GM13977 (cell line): ENCODE measurements at regions not wholly inside any gene's neighbourhood (a gene's known extent, or its start where the extent isn't known, plus 50 kb on each side); places are given as distances from the start of the nearest gene placed in this dataset.
"Not testable (repeated sequence)": the region's sequence is repeated elsewhere in the genome, so short reads cannot be mapped to it uniquely, and the experiment has no call there.

ENCODE experiments used
- DNase-seq: peaks from one replicate; pipeline ENCODE4 v3.0.0; 2012; ENCODE audit warnings: low spot score
- CTCF ChIP-seq: IDR thresholded peaks from 2 replicates; pipeline ENCODE4 v1.5.1; 2012; ENCODE audit warnings: mild to moderate bottlenecking, control low read depth; ENCODE audit not compliant: insufficient read depth; ENCODE audit errors: extremely low read depth, missing control alignments
- in situ Hi-C: fragments of 300-500 bp; cut with MboI; formaldehyde crosslinking; loops from one replicate; pipeline ENCODE4 v1.12.0; 2022; ENCODE audit warnings: low sequenced_read_pairs, low pct_unique_long_range_greater_than_20kb, mixed read lengths, inconsistent platforms; ENCODE audit not compliant: unreplicated experiment

GRCh38 chr11:98060759-98061158 lies 960.0 kb upstream of the CNTN5 start:
- no peak for TF ChIP-seq CTCF
- in situ Hi-C loops: no loop called here
- no peak for DNase-seq

GRCh38 chr11:98061858-98062257 lies 958.9 kb upstream of the CNTN5 start:
- TF ChIP-seq CTCF: no peak
- no peak for DNase-seq
- in situ Hi-C loops: no loop called here

DNA sequence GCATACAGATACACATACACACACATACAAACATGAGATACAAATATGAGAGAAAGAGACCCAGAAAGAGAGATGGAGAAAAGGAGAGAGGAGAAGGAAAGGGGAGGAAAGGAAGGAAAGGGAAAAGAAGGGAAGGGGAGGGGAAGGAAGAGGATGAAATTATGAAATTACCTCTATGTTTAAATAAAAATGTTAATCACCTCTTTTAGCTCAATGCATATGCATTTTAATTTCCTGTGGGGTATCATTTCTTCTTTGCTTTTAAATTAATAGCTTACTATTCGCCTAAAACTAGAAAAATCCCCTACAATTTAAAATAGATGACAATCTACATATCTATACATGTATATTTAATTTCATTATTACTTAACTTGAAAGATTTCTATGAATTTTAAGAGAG lies 958.0 kb upstream of the CNTN5 start:
- TF ChIP-seq CTCF: no peak
- in situ Hi-C loops: no loop called here
- DNase-seq: no peak

- no peak for DNase-seq
- no peak for TF ChIP-seq CTCF
- in situ Hi-C loops: no loop called here
These were observed 952.5 kb upstream of the CNTN5 start for GRCh38 chr11:98068251-98068650.

- DNase-seq, in situ Hi-C loops: not testable (repeated sequence)
These were observed 951.6 kb upstream of the CNTN5 start for GRCh38 chr11:98069147-98069546.

DNA sequence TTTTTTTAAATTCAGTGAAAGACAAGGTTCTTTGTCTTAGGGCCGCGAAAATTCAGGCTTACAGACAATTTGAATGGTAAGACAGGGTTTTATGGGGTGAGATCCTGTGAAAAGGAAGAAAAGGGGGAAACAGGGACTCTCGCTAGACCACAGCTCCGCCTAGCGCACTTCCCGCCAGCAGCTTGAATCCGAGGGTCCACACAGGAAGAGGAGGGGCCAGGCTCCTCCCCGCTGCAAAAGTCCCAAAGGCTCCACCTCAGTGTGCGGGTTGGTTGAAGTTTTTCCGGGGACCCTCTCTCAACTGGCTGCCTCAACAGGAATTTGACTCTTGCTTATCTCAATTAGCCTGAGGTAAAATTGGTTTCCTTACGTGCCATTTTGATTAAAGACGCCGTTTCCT lies 950.9 kb upstream of the CNTN5 start:
- in situ Hi-C loops: no loop called here
- DNase-seq: no peak
- TF ChIP-seq CTCF: no peak

DNA sequence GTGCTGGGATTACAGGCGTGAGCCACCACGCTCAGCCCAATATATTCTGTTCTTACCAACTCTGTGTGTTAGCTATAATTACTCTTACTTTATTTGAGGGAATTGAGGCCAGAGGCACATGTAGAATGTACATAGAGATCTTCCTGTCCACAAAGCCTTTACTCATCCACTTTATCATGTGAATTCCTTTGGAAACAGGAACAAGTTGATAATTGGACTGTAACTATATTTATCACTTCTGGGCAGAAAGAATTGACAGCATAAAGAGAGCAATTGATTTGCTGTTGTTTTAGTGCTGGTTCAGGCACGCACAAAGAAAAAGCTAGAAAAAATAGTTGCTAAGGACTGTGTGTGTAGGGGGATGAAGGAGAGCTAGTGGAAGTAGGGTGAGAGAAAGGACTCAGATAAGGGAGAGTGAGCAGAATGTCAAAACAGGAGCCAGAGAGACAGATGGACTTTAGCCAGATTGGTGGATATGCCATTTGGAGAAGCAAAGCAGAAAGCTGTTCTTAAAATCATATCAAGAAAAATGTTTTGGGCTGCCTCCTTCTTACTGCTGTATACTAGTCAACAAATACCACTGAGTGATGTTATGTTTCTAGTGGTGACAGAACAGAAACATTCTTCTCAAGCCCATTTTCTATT lies 929.8 kb upstream of the CNTN5 start:
- TF ChIP-seq CTCF: no peak
- in situ Hi-C loops: no loop called here
- DNase-seq: no peak
